ENCODE measurements at regions not wholly inside any gene's neighbourhood (a gene's known extent, or its start where the extent isn't known, plus 50 kb on each side); places are given as distances from the start of the nearest gene placed in this dataset.

DNA sequence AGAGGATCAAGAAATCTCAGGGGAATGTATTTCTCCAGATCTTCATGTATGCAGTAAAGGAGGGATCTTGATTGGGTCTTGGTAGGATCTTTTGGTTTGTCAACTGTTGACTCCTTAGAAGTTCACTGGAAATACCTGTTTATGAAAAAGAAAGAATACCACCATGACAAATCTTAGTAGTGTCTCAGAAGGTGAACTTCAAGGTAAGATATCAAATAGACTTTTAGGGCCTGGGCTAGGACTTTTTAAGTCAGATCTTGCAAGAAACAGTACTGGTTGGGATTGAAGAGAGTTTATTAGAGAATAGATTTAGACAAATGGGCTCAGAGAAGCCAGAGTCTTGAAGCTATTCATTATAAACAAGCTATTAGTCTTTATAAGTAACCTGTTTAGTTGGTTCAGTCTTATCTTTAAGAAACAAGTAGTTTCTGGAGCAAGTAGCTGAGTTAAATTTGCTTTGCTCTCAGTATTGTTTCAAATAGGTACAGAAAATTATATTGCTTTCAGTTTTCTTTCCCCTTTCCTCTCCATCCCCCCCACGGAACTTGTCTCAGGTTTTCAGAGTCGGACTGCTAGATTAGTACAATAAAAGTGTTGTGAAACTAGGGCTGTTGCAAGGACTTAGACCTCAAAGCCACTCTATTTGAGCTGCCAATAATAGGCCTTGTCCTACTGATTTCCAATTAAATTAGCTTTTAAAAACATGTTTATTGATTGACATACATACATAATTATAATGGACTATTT lies 529.1 kb upstream of the CITED2 start:
- H3K4me1 Mint-ChIP-seq (ENCODE audit: low read depth, unreplicated experiment): peaks cover 37% of the 10 kb centered on the region
- H3K4me3 Mint-ChIP-seq (ENCODE audit: unreplicated experiment): no peak overlapping the region
- TF ChIP-seq, protein P1, sequence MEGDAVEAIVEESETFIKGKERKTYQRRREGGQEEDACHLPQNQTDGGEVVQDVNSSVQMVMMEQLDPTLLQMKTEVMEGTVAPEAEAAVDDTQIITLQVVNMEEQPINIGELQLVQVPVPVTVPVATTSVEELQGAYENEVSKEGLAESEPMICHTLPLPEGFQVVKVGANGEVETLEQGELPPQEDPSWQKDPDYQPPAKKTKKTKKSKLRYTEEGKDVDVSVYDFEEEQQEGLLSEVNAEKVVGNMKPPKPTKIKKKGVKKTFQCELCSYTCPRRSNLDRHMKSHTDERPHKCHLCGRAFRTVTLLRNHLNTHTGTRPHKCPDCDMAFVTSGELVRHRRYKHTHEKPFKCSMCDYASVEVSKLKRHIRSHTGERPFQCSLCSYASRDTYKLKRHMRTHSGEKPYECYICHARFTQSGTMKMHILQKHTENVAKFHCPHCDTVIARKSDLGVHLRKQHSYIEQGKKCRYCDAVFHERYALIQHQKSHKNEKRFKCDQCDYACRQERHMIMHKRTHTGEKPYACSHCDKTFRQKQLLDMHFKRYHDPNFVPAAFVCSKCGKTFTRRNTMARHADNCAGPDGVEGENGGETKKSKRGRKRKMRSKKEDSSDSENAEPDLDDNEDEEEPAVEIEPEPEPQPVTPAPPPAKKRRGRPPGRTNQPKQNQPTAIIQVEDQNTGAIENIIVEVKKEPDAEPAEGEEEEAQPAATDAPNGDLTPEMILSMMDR (IDR thresholded peaks at IDR 0.05; ENCODE audit: partially characterized antibody, unreplicated experiment): no peak

DNA sequence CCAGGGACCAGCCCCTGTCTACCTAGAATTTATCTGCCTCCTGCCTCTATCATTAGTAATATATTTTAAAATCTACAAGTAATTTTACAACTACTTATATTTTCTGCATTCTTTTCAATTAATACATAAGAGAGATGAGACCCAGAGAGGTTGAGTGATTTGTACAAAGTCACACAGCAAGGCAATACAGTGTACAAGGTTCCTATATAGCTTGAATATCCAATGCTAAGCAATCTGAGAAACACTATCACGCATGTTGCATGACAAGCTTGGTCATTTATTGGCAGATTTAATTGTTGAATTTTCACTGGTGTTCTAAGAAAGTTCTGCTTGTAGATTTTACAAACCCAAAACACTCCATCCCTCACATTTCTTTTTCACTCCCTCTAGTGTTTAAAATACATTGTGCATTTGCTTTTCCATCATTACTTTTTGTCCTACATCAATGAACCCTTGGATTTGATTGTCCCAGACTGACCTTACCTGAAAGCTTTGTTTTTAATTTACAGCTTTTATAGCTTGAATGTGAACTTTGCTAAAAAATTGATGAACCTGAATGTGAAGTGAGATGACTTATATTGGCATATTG lies 520.9 kb upstream of the CITED2 start:
- Mint-ChIP-seq H3K4me1 (ENCODE audit: low read depth, unreplicated experiment) (peaks cover under 1% of the 10 kb centered on the region), H3K27ac (ENCODE audit: unreplicated experiment) (no peak overlapping the region)
- TF ChIP-seq, protein P1 (IDR thresholded peaks at IDR 0.05; ENCODE audit: partially characterized antibody, unreplicated experiment): peak; percentile 26

More for the DNA sequence above, 529.1 kb upstream of the CITED2 start:
- Mint-ChIP-seq H3K27ac (ENCODE audit: unreplicated experiment) (no peak overlapping the region), H3K27me3 (ENCODE audit: unreplicated experiment) (peaks cover 6% of the 10 kb centered on the region), H3K9me3 (ENCODE audit: unreplicated experiment) (peaks cover 2% of the 10 kb centered on the region), H3K36me3 (ENCODE audit: unreplicated experiment) (no peaks in the 10 kb centered on the region)
- DNase-seq: no peak

DNA sequence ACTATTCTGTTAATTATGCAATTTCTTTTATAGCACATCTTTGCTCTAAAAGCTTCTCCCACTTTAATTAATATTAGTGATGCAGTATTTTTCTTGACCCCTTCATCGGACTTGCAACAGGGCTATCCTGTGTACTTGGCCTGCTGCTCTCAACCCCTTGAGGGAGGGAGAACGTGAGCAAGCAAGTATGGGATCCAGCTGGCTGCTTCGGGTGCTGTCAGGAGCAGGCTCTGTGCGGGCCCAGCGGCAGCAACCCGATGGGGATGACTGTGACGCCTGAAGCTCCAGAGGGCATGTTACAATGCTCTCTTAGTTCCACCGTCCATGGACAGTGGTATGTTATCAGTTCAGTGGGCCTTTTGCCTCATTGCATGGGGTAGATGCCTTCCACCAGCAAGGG lies 519.8 kb upstream of the CITED2 start:
- H3K4me1 Mint-ChIP-seq (ENCODE audit: low read depth, unreplicated experiment): peaks cover 10% of the 10 kb centered on the region
- DNase-seq: no peak
- no peaks in the 10 kb centered on the region for H3K9me3 Mint-ChIP-seq (ENCODE audit: unreplicated experiment)
- TF ChIP-seq, protein P1 (IDR thresholded peaks at IDR 0.05; ENCODE audit: partially characterized antibody, unreplicated experiment): no peak
- no peaks in the 10 kb centered on the region for H3K36me3 Mint-ChIP-seq (ENCODE audit: unreplicated experiment)
- no peak overlapping the region for H3K4me3 Mint-ChIP-seq (ENCODE audit: unreplicated experiment)
- H3K27me3 Mint-ChIP-seq (ENCODE audit: unreplicated experiment): no peaks in the 10 kb centered on the region
- H3K27ac Mint-ChIP-seq (ENCODE audit: unreplicated experiment): no peak overlapping the region

More for the DNA sequence above, 520.9 kb upstream of the CITED2 start:
- Mint-ChIP-seq H3K9me3 (ENCODE audit: unreplicated experiment) (no peaks in the 10 kb centered on the region), H3K4me3 (ENCODE audit: unreplicated experiment) (no peak overlapping the region), H3K36me3 (ENCODE audit: unreplicated experiment) (no peaks in the 10 kb centered on the region), H3K27me3 (ENCODE audit: unreplicated experiment) (no peaks in the 10 kb centered on the region)
- no peak for DNase-seq

DNA sequence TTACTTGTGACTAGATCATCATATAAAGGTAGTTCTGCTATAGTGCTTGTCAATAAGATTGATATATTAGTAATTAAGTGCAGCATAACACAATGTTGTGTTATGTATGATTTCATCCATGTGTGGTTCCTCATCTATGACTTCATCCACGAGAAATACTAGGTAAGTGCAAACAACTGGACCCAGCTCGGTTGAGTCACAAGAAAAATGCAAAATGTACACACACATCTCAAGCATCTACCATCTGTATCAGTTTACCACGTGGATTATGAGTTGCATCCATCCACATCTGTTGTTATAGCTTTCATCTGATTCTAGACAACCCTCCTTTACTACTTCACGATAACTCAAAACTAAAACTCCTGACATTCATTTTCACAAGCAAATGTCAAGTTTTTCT lies 517.0 kb upstream of the CITED2 start:
- Mint-ChIP-seq H3K27ac (ENCODE audit: unreplicated experiment) (no peak overlapping the region), H3K36me3 (ENCODE audit: unreplicated experiment) (no peaks in the 10 kb centered on the region), H3K27me3 (ENCODE audit: unreplicated experiment) (no peaks in the 10 kb centered on the region), H3K4me3 (ENCODE audit: unreplicated experiment) (no peak overlapping the region), H3K9me3 (ENCODE audit: unreplicated experiment) (no peaks in the 10 kb centered on the region), H3K4me1 (ENCODE audit: low read depth, unreplicated experiment) (peaks cover 30% of the 10 kb centered on the region)
- TF ChIP-seq, protein P1 (IDR thresholded peaks at IDR 0.05; ENCODE audit: partially characterized antibody, unreplicated experiment): no peak
- DNase-seq: no peak

DNA sequence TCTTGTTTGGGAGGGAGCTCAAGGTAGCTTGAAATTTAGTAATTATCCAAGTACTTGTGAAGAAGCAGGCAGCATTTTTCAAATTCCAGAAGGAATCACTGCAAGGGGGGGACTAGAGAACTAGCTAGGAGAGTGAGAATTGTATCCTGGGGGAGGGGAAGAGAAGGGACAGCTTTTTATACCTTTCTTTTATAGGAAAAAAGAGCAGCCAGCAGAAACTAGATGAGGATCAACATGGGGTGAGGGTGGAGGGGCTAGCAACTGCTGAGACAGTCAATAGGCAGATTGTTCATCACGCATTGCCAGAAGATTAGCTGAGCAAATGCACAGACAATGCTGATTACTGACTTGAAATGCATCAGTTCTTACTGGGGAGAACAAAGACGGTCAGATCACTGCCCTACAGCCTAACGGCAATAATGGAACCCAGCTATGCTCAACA lies 514.3 kb upstream of the CITED2 start:
- TF ChIP-seq, protein P1 (IDR thresholded peaks at IDR 0.05; ENCODE audit: partially characterized antibody, unreplicated experiment): no peak
- H3K9me3 Mint-ChIP-seq (ENCODE audit: unreplicated experiment): no peaks in the 10 kb centered on the region
- H3K27ac Mint-ChIP-seq (ENCODE audit: unreplicated experiment): peak overlapping the region; percentile 97
- no peak for DNase-seq
- H3K4me3 Mint-ChIP-seq (ENCODE audit: unreplicated experiment): peak overlapping the region; percentile 33
- no peaks in the 10 kb centered on the region for H3K36me3 Mint-ChIP-seq (ENCODE audit: unreplicated experiment)
- H3K4me1 Mint-ChIP-seq (ENCODE audit: low read depth, unreplicated experiment): peaks cover 33% of the 10 kb centered on the region
- no peaks in the 10 kb centered on the region for H3K27me3 Mint-ChIP-seq (ENCODE audit: unreplicated experiment)

Measured in glutamatergic neuron (in vitro differentiated cells).